ENCODE measurements at regions not wholly inside any gene's neighbourhood (a gene's known extent, or its start where the extent isn't known, plus 50 kb on each side); places are given as distances from the start of the nearest gene placed in this dataset.
"Not testable (repeated sequence)": the region's sequence is repeated elsewhere in the genome, so short reads cannot be mapped to it uniquely, and the experiment has no call there.

- Histone ChIP-seq H3K9me3 (ENCODE audit: low read length) (no peaks in the 10 kb centered on the region), H3K4me3 (ENCODE audit: low read length) (no peak overlapping the region), H3K36me3 (ENCODE audit: insufficient read depth, low read length) (no peaks in the 10 kb centered on the region), H2AFZ (ENCODE audit: low read depth, low read length) (no peak overlapping the region), H3K4me1 (ENCODE audit: insufficient read depth, low read length) (peaks cover 3% of the 10 kb centered on the region), H3K27me3 (ENCODE audit: insufficient read depth, low read length) (no peaks in the 10 kb centered on the region)
Observed at GRCh38 chr4:45006078-45006477, 279.7 kb upstream of the GNPDA2 start.

GRCh38 chr4:45004847-45005565 lies 278.6 kb upstream of the GNPDA2 start:
- peaks cover 3% of the 10 kb centered on the region for H3K4me1 ChIP-seq (ENCODE audit: insufficient read depth, low read length)
- H3K27me3 ChIP-seq (ENCODE audit: insufficient read depth, low read length), result no peaks in the 10 kb centered on the region
- H2AFZ ChIP-seq (ENCODE audit: low read depth, low read length), result no peak overlapping the region
- no peaks in the 10 kb centered on the region for H3K36me3 ChIP-seq (ENCODE audit: insufficient read depth, low read length)
- H3K9me3 ChIP-seq (ENCODE audit: low read length), result no peaks in the 10 kb centered on the region
- H3K4me3 ChIP-seq (ENCODE audit: low read length), result no peak overlapping the region

DNA sequence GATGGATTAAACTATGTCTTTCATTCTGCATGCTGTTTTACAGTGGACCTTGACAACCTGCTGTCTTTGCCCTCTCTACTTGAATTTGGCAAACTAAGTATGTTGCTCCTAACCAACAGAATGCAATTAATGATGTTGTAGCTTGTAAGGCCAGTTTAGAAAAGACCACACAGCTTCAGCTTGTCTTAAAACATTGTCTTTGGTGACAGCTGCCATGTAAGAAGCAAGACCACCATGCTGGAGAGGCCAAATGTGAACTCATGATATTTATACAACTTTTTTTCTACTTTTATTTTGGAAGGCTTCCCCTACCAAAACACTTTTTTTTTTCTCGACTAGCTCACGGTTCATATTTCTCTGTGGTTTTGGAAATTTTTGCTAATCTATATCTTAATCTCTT lies 278.0 kb upstream of the GNPDA2 start:
- H3K36me3 ChIP-seq (ENCODE audit: insufficient read depth, low read length), result no peaks in the 10 kb centered on the region
- no peaks in the 10 kb centered on the region for H3K27me3 ChIP-seq (ENCODE audit: insufficient read depth, low read length)
- peaks cover 3% of the 10 kb centered on the region for H3K4me1 ChIP-seq (ENCODE audit: insufficient read depth, low read length)
- H2AFZ ChIP-seq (ENCODE audit: low read depth, low read length), result no peak overlapping the region
- no peak overlapping the region for H3K4me3 ChIP-seq (ENCODE audit: low read length)
- H3K9me3 ChIP-seq (ENCODE audit: low read length), result no peaks in the 10 kb centered on the region

GRCh38 chr4:44996276-44996845 lies 270.0 kb upstream of the GNPDA2 start:
- Histone ChIP-seq H3K4me3 (ENCODE audit: low read length) (no peak overlapping the region), H2AFZ (ENCODE audit: low read depth, low read length) (no peak overlapping the region), H3K27me3 (ENCODE audit: insufficient read depth, low read length) (no peaks in the 10 kb centered on the region), H3K36me3 (ENCODE audit: insufficient read depth, low read length) (no peaks in the 10 kb centered on the region), H3K9me3 (ENCODE audit: low read length) (no peaks in the 10 kb centered on the region), H3K4me1 (ENCODE audit: insufficient read depth, low read length) (no peaks in the 10 kb centered on the region)

- no peak overlapping the region for H2AFZ ChIP-seq (ENCODE audit: low read depth, low read length)
- H3K4me3 ChIP-seq (ENCODE audit: low read length), result no peak overlapping the region
- H3K4me1 ChIP-seq (ENCODE audit: insufficient read depth, low read length), result no peaks in the 10 kb centered on the region
- H3K9me3 ChIP-seq (ENCODE audit: low read length), result no peaks in the 10 kb centered on the region
- H3K36me3 ChIP-seq (ENCODE audit: insufficient read depth, low read length), result no peaks in the 10 kb centered on the region
- no peaks in the 10 kb centered on the region for H3K27me3 ChIP-seq (ENCODE audit: insufficient read depth, low read length)
Observed at GRCh38 chr4:44988011-44988410, 261.7 kb upstream of the GNPDA2 start.

- no peaks in the 10 kb centered on the region for H3K4me1 ChIP-seq (ENCODE audit: insufficient read depth, low read length)
- H3K9me3 ChIP-seq (ENCODE audit: low read length), result no peaks in the 10 kb centered on the region
- H2AFZ ChIP-seq (ENCODE audit: low read depth, low read length), result no peak overlapping the region
- no peaks in the 10 kb centered on the region for H3K27me3 ChIP-seq (ENCODE audit: insufficient read depth, low read length)
- H3K4me3 ChIP-seq (ENCODE audit: low read length), result no peak overlapping the region
- H3K36me3 ChIP-seq (ENCODE audit: insufficient read depth, low read length), result no peaks in the 10 kb centered on the region
Observed at GRCh38 chr4:44985938-44986337, 259.6 kb upstream of the GNPDA2 start.

- H3K9me3 ChIP-seq (ENCODE audit: low read length), result no peaks in the 10 kb centered on the region
- H3K27me3 ChIP-seq (ENCODE audit: insufficient read depth, low read length), result no peaks in the 10 kb centered on the region
- no peak overlapping the region for H3K4me3 ChIP-seq (ENCODE audit: low read length)
- H2AFZ ChIP-seq (ENCODE audit: low read depth, low read length), result no peak overlapping the region
- no peaks in the 10 kb centered on the region for H3K4me1 ChIP-seq (ENCODE audit: insufficient read depth, low read length)
- no peaks in the 10 kb centered on the region for H3K36me3 ChIP-seq (ENCODE audit: insufficient read depth, low read length)
Observed at GRCh38 chr4:44985152-44985551, 258.8 kb upstream of the GNPDA2 start.

DNA sequence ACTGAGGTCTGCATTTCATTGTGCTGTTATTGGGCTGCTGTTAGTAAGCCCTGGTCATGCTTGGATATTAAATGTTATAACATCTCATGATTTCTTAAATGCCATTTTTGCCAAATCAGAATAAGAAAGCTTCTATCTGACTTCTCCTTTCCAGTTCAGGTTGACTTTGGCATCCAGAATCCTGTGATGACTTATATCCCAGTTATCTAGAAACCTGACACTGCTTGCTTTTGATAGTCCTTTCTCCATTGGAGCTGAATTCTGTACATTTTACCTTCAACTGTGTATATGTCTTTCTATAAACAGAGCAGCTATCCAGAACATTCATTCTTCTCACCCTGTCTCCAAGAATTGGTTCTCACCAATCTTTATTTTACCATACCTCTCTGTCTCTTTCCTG lies 257.7 kb upstream of the GNPDA2 start:
- Histone ChIP-seq H3K27me3 (ENCODE audit: insufficient read depth, low read length) (no peaks in the 10 kb centered on the region), H3K4me1 (ENCODE audit: insufficient read depth, low read length) (no peaks in the 10 kb centered on the region), H3K4me3 (ENCODE audit: low read length) (no peak overlapping the region), H2AFZ (ENCODE audit: low read depth, low read length) (no peak overlapping the region), H3K36me3 (ENCODE audit: insufficient read depth, low read length) (no peaks in the 10 kb centered on the region), H3K9me3 (ENCODE audit: low read length) (no peaks in the 10 kb centered on the region)

GRCh38 chr4:44983083-44983482 lies 256.7 kb upstream of the GNPDA2 start:
- no peak overlapping the region for H2AFZ ChIP-seq (ENCODE audit: low read depth, low read length)
- no peaks in the 10 kb centered on the region for H3K36me3 ChIP-seq (ENCODE audit: insufficient read depth, low read length)
- H3K4me3 ChIP-seq (ENCODE audit: low read length), result no peak overlapping the region
- H3K9me3 ChIP-seq (ENCODE audit: low read length), result no peaks in the 10 kb centered on the region
- H3K27me3 ChIP-seq (ENCODE audit: insufficient read depth, low read length), result no peaks in the 10 kb centered on the region
- no peaks in the 10 kb centered on the region for H3K4me1 ChIP-seq (ENCODE audit: insufficient read depth, low read length)

GRCh38 chr4:44978020-44978419 lies 251.7 kb upstream of the GNPDA2 start:
- Histone ChIP-seq H2AFZ (ENCODE audit: low read depth, low read length) (no peak overlapping the region), H3K27me3 (ENCODE audit: insufficient read depth, low read length) (no peaks in the 10 kb centered on the region), H3K4me3 (ENCODE audit: low read length) (no peak overlapping the region), H3K36me3 (ENCODE audit: insufficient read depth, low read length) (no peaks in the 10 kb centered on the region), H3K4me1 (ENCODE audit: insufficient read depth, low read length) (no peaks in the 10 kb centered on the region), H3K9me3 (ENCODE audit: low read length) (no peaks in the 10 kb centered on the region)

DNA sequence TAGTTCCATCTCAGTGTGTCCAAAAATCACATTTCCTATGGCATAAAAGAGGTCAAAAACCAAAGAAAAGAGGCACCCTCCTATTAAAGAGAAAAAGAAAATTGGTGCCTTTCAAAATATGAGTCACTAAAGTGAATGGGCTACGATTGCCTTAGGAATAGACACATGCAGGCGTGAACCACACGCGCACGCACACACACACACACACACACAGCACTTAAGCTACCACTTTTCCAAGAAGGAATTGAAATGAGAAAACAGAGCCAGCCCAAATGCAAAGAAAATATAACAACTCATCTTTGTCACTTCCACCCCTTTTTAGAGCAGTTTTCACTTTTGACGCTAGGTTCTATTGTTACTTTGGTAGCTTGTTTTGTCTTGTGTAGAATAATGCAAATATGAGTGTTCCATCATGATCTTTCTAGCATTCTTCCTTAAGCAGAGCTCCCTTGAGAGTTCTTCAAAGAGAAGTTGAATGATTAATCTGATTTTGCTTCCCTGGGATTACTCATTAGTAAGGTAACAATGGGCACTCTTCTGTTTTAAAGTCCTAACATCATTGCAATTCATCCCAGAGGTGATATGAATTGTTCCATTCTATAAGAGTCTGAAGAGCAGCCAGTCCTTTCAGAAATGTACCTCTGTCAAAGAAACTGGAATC lies 239.2 kb upstream of the GNPDA2 start:
- Histone ChIP-seq H3K9me3 (ENCODE audit: low read length) (no peaks in the 10 kb centered on the region), H3K27me3 (ENCODE audit: insufficient read depth, low read length) (no peaks in the 10 kb centered on the region), H3K4me3 (ENCODE audit: low read length) (no peak overlapping the region), H2AFZ (ENCODE audit: low read depth, low read length) (no peak overlapping the region), H3K4me1 (ENCODE audit: insufficient read depth, low read length) (no peaks in the 10 kb centered on the region), H3K36me3 (ENCODE audit: insufficient read depth, low read length) (no peaks in the 10 kb centered on the region)

DNA sequence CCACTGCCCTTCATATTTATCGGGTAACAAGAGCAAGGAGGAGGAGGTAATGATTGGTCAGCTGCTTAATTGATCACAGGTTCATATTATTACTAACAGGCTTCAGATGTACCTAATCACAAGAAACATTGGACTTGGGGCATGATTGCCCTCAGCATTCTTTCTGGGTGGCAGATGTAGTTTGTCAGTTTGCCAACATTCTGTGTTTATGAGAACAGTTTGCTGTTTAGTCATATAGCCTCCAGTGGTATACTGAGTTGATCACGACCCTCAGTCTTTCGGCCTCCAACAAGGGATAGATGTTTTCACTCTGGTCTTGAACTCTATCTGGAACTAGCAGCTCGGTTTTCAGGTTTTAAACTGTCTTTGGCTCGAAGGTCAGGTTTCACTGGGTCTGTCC lies 237.7 kb upstream of the GNPDA2 start:
- not testable (repeated sequence) for H3K4me3 ChIP-seq (ENCODE audit: low read length); H2AFZ ChIP-seq (ENCODE audit: low read depth, low read length); H3K27me3 ChIP-seq (ENCODE audit: insufficient read depth, low read length); H3K9me3 ChIP-seq (ENCODE audit: low read length); H3K36me3 ChIP-seq (ENCODE audit: insufficient read depth, low read length); H3K4me1 ChIP-seq (ENCODE audit: insufficient read depth, low read length)

DNA sequence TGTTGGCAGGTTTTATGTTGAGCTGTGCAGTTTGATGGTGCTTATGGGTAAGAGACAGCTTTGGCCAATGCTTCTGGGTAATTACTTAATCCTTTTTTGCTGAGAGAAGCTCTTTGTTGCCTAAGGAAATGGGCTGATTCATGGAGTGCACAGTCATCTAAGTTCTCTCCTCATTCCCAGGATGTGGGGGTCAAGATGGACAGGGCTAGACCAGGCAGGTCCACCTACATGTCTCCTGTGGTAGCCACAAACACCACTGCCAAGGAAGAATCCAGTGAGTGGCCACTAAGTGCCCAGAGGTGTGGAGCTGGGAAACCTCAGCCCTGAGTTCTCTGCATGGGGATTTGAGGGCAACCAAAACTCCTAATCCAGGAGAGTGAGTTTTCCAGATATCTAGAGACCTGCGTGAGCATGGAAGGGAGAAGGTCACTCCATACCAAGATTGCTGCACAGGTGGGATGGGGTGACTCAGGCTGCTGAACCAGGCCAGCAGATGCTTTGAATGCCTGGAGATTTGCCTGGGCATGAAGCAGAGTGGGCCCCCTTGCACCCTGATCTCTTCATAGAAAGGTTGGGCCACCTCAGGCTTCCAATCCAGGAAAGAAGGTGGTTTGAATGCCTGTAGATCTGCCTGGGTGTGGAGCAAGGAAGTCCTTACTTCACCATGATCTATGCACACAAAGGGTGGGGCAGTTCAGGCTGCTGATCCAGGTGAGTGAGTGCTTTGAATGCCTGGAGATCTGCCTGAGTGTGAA lies 234.8 kb upstream of the GNPDA2 start:
- no peak overlapping the region for H2AFZ ChIP-seq (ENCODE audit: low read depth, low read length)
- H3K9me3 ChIP-seq (ENCODE audit: low read length), result no peaks in the 10 kb centered on the region
- no peaks in the 10 kb centered on the region for H3K4me1 ChIP-seq (ENCODE audit: insufficient read depth, low read length)
- H3K4me3 ChIP-seq (ENCODE audit: low read length), result no peak overlapping the region
- no peaks in the 10 kb centered on the region for H3K36me3 ChIP-seq (ENCODE audit: insufficient read depth, low read length)
- no peaks in the 10 kb centered on the region for H3K27me3 ChIP-seq (ENCODE audit: insufficient read depth, low read length)
